OCI-LY7 (cell line): ENCODE measurements at regions not wholly inside any gene's neighbourhood (a gene's known extent, or its start where the extent isn't known, plus 50 kb on each side); places are given as distances from the start of the nearest gene placed in this dataset.

ENCODE experiments used
- BruUV-seq: library from RNA; stranded (reverse); fragments of 400-500 nt; replicated peaks from 2 replicates; lab custom pipeline; 2021; lab: Mats Ljungman, UMichigan
- CTCF ChIA-PET: fragments of 300-600 bp; sonication (Branson Sonifier 250); formaldehyde crosslinking; loops from one replicate; lab custom pipeline; 2022; ENCODE audit warnings: antibody characterized with exemption; ENCODE audit not compliant: unreplicated experiment; lab: Charles Lee
- POLR2A ChIA-PET: fragments of 300-600 bp; sonication (Branson Sonifier 250); formaldehyde crosslinking; loops from one replicate; lab custom pipeline; 2022; ENCODE audit warnings: antibody characterized with exemption; lab: Charles Lee
- DNase-seq: peaks from one replicate; pipeline ENCODE4 v3.0.0-alpha.2; 2015; ENCODE audit warnings: low spot score
- H2AFZ ChIP-seq: fragments of 200-600 bp; sonication (generic), shearing (Covaris generic); 2 replicates; pipeline ENCODE4 v1.6.1; 2014; ENCODE audit warnings: mild to moderate bottlenecking, antibody characterized with exemption, low read length, moderate library complexity
- H3K27ac ChIP-seq: fragments of 200-600 bp; sonication (generic); 2 replicates; pipeline ENCODE4 v1.5.1; 2014; ENCODE audit warnings: mixed run types, low read depth, mild to moderate bottlenecking, moderate library complexity, low read length, inconsistent platforms; ENCODE audit not compliant: poor library complexity, severe bottlenecking
- H3K36me3 ChIP-seq: fragments of 200-600 bp; sonication (generic); 2 replicates; pipeline ENCODE4 v1.6.1; 2014; ENCODE audit warnings: mild to moderate bottlenecking, antibody characterized with exemption, low read length, moderate library complexity, mixed read lengths; ENCODE audit not compliant: insufficient read depth
- H3K4me1 ChIP-seq: fragments of 200-600 bp; sonication (generic); 2 replicates; pipeline ENCODE4 v1.5.1; 2014; ENCODE audit warnings: mild to moderate bottlenecking, low read length; ENCODE audit not compliant: insufficient read depth, poor library complexity, severe bottlenecking
- H3K4me2 ChIP-seq: fragments of 200-600 bp; sonication (generic); 2 replicates; pipeline ENCODE4 v1.6.1; 2014; ENCODE audit warnings: mild to moderate bottlenecking, low read length
- H3K4me3 ChIP-seq: fragments of 200-600 bp; sonication (generic); 2 replicates; pipeline ENCODE4 v1.5.1; 2014; ENCODE audit warnings: mild to moderate bottlenecking, low read depth, low read length; ENCODE audit not compliant: poor library complexity, severe bottlenecking
- H3K79me2 ChIP-seq: fragments of 200-600 bp; sonication (generic); 2 replicates; pipeline ENCODE4 v1.6.1; 2016; ENCODE audit warnings: low read depth, mild to moderate bottlenecking, low read length, moderate library complexity, mixed read lengths; ENCODE audit not compliant: insufficient read depth
- H3K9me2 ChIP-seq: fragments of 200-600 bp; sonication (generic); 2 replicates; pipeline ENCODE4 v1.6.1; 2016; ENCODE audit warnings: mild to moderate bottlenecking, low read length, mixed read lengths; ENCODE audit not compliant: insufficient read depth
- H3K9me3 ChIP-seq: fragments of 200-600 bp; sonication (generic); 2 replicates; pipeline ENCODE4 v1.6.1; 2014; ENCODE audit warnings: mild to moderate bottlenecking, mixed run types, low read length, mixed read lengths
- H4K20me1 ChIP-seq: fragments of 200-600 bp; sonication (generic); 2 replicates; pipeline ENCODE4 v1.6.1; 2014; ENCODE audit warnings: mild to moderate bottlenecking, antibody characterized with exemption, low read length, moderate library complexity, mixed read lengths; ENCODE audit not compliant: insufficient read depth
- EZH2phosphoT487 ChIP-seq: fragments of 200-600 bp; sonication (generic); IDR thresholded peaks from 2 replicates; pipeline ENCODE4 v1.6.1; 2018; ENCODE audit warnings: low read depth, borderline replicate concordance, mild to moderate bottlenecking, mixed run types, antibody characterized with exemption, low read length, moderate library complexity, mixed read lengths
- intact Hi-C: fragments of 100-400 bp; cut with micrococcal nuclease; formaldehyde crosslinking; loops from one replicate; pipeline ENCODE4 v1.10.0; 2022; ENCODE audit not compliant: unreplicated experiment
- TF ChIP-seq, protein P1 (sequence below): fragments of 200-600 bp; sonication (generic); conservative IDR thresholded peaks from 2 replicates; pipeline ENCODE4 v1.5.1; 2014; ENCODE audit warnings: mild to moderate bottlenecking, antibody characterized with exemption, low read length, moderate library complexity, mixed read lengths

DNA sequence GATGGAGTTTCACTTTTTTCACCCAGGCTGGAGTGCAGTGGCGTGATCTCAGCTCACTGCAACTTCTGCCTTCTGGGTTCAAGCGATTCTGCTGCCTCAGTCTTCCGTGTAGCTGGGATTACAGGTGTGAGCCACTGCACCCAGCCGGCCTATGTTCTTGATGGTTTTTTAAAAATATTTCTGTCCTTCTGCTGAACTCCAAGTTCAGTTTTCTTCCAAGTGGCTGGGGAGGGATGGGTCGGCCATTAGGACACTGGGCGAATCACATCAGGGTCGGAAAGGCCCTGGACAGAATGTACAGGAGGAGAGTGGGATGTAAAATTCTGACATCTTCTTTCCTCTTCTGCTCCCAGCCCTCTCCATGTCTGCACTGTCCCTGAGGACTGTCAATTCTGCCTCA, 289.6 kb downstream of the PTPRU start:
- Histone ChIP-seq H3K4me2 (no peak overlapping the region), H3K27ac (no peak overlapping the region), H3K4me3 (no peak overlapping the region), H3K79me2 (no peaks in the 10 kb centered on the region), H4K20me1 (no peaks in the 10 kb centered on the region), H2AFZ (no peak overlapping the region), H3K9me2 (no peaks in the 10 kb centered on the region), H3K36me3 (no peaks in the 10 kb centered on the region), H3K9me3 (peaks cover 12% of the 10 kb centered on the region; the same call in 1 of the 2 replicates), H3K4me1 (no peaks in the 10 kb centered on the region)
- BruUV-seq: no TSS peak
- CTCF ChIA-PET: no interaction called here
- POLR2A ChIA-PET: no interaction called here
- TF ChIP-seq, protein P1, sequence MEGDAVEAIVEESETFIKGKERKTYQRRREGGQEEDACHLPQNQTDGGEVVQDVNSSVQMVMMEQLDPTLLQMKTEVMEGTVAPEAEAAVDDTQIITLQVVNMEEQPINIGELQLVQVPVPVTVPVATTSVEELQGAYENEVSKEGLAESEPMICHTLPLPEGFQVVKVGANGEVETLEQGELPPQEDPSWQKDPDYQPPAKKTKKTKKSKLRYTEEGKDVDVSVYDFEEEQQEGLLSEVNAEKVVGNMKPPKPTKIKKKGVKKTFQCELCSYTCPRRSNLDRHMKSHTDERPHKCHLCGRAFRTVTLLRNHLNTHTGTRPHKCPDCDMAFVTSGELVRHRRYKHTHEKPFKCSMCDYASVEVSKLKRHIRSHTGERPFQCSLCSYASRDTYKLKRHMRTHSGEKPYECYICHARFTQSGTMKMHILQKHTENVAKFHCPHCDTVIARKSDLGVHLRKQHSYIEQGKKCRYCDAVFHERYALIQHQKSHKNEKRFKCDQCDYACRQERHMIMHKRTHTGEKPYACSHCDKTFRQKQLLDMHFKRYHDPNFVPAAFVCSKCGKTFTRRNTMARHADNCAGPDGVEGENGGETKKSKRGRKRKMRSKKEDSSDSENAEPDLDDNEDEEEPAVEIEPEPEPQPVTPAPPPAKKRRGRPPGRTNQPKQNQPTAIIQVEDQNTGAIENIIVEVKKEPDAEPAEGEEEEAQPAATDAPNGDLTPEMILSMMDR: no peak
- TF ChIP-seq EZH2phosphoT487: no peak
- intact Hi-C loops: no loop called here
- DNase-seq: no peak

GRCh38 chr1:29524285-29525065, 288.2 kb downstream of the PTPRU start:
- intact Hi-C loops: no loop called here
- H3K4me2 ChIP-seq: no peak overlapping the region
- CTCF ChIA-PET: no interaction called here
- POLR2A ChIA-PET: no interaction called here
- TF ChIP-seq, protein P1: no peak
- TF ChIP-seq EZH2phosphoT487: no peak
- H3K4me3 ChIP-seq: no peak overlapping the region
- no peak overlapping the region for H3K27ac ChIP-seq
- peaks cover 4% of the 10 kb centered on the region; the same call in 1 of the 2 replicates for H3K9me3 ChIP-seq
- no peaks in the 10 kb centered on the region for H3K9me2 ChIP-seq
- no peak overlapping the region for H2AFZ ChIP-seq
- no peaks in the 10 kb centered on the region for H3K36me3 ChIP-seq
- no peaks in the 10 kb centered on the region for H3K79me2 ChIP-seq
- no TSS peak for BruUV-seq
- H3K4me1 ChIP-seq: no peaks in the 10 kb centered on the region
- no peaks in the 10 kb centered on the region for H4K20me1 ChIP-seq
- no peak for DNase-seq

DNA sequence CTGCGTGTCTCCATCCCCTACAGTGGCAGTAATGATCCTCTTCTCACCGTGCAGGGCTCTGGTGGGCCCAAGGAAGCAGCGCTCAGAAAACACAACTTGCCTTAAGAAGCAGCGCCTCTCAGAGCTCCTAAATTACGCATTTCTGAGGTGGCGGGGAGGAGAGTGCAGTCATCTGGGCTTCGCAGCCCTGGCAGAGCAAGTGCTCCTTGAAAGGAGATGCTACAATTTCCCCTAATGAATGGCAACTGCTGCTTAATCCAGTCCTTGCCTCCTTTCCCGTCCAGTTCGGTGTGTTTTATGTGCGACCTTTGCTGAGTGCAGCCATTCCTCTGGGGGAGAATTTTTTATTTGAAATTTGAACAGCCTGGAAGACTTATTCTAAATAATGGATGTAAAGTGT, 287.3 kb downstream of the PTPRU start:
- Histone ChIP-seq H3K27ac (no peak overlapping the region), H2AFZ (no peak overlapping the region), H3K36me3 (no peaks in the 10 kb centered on the region), H3K9me3 (no peaks in the 10 kb centered on the region), H3K4me3 (no peak overlapping the region), H4K20me1 (no peaks in the 10 kb centered on the region), H3K4me2 (no peak overlapping the region), H3K4me1 (no peaks in the 10 kb centered on the region), H3K9me2 (no peaks in the 10 kb centered on the region), H3K79me2 (no peaks in the 10 kb centered on the region)
- DNase-seq: no peak
- no TSS peak for BruUV-seq
- CTCF ChIA-PET: no interaction called here
- POLR2A ChIA-PET: no interaction called here
- intact Hi-C loops: no loop called here
- TF ChIP-seq EZH2phosphoT487: no peak
- TF ChIP-seq, protein P1: no peak
